GM12878 (cell line): ENCODE measurements at regions not wholly inside any gene's neighbourhood (a gene's known extent, or its start where the extent isn't known, plus 50 kb on each side); places are given as distances from the start of the nearest gene placed in this dataset.
"Not testable (repeated sequence)": the region's sequence is repeated elsewhere in the genome, so short reads cannot be mapped to it uniquely, and the experiment has no call there.

Source experiments
- ATAC-seq: fragments of 200-7000 bp; cut with Tn5 transposase; 3 replicates; pipeline ENCODE4 v1.9.1; 2020; ENCODE audit warnings: mild to moderate bottlenecking, moderate library complexity
- BruUV-seq: library from RNA; stranded (reverse); fragments of 400-500 nt; replicated peaks from 2 replicates; lab custom pipeline; 2021; lab: Mats Ljungman, UMichigan
- CTCF ChIA-PET: fragments of 300-600 bp; sonication (Branson Sonifier 250); formaldehyde crosslinking; extraction: SDS; loops from one replicate; lab custom pipeline; 2021; ENCODE audit warnings: inconsistent platforms; lab: Yijun Ruan, JAX
- POLR2A ChIA-PET: fragments of 350-600 bp; formaldehyde crosslinking; extraction: SDS; loops from one replicate; lab custom pipeline; 2021; ENCODE audit warnings: inconsistent platforms; lab: Charles Lee
- RAD21 ChIA-PET: fragments of 300-600 bp; sonication (Branson Sonifier 250); formaldehyde crosslinking; loops from one replicate; lab custom pipeline; 2023; ENCODE audit warnings: antibody characterized with exemption; ENCODE audit not compliant: unreplicated experiment; lab: Charles Lee
- SMC1A ChIA-PET: fragments of 300-600 bp; sonication (Branson Sonifier 250); formaldehyde crosslinking; loops from one replicate; lab custom pipeline; 2023; ENCODE audit not compliant: unreplicated experiment, uncharacterized antibody; lab: Charles Lee
- DNase-seq: peaks from one replicate; pipeline ENCODE4 v3.0.0-alpha.2; 2011; ENCODE audit warnings: low read depth, low spot score
- FAIRE-seq: peaks from 3 replicates; lab custom pipeline; 2011; peaks lifted over from hg19 to GRCh38; lab: Jason Lieb, UNC
- H2AFZ ChIP-seq: 2 replicates; pipeline ENCODE4 v1.6.0; 2011; ENCODE audit warnings: low read depth, low read length, control low read depth; ENCODE audit not compliant: control insufficient read depth
- H3K27ac ChIP-seq: 2 replicates; pipeline ENCODE4 v1.5.1; 2011; ENCODE audit warnings: control low read depth; ENCODE audit not compliant: control insufficient read depth, insufficient read depth
- H3K27me3 ChIP-seq, 2 experiments: replicated peaks in 1 of 2; 2 replicates each; pipeline versions ENCODE4 v1.6.0 to v1.6.1; 2011; ENCODE audit warnings: low read length in 1 of 2; ENCODE audit not compliant: control insufficient read depth in 2 of 2, insufficient read depth in 2 of 2
- H3K36me3 ChIP-seq, 2 experiments: 2 replicates each; pipeline ENCODE4 v1.5.1; 2011; ENCODE audit warnings: low read length in 1 of 2; ENCODE audit not compliant: control insufficient read depth in 2 of 2, insufficient read depth in 2 of 2
- H3K4me1 ChIP-seq: 2 replicates; pipeline ENCODE4 v1.6.1; 2011; ENCODE audit warnings: mild to moderate bottlenecking, low read length, moderate library complexity, mixed read lengths; ENCODE audit not compliant: control insufficient read depth, insufficient read depth
- H3K4me2 ChIP-seq: 2 replicates; pipeline ENCODE4 v1.6.0; 2011; ENCODE audit warnings: control low read depth; ENCODE audit not compliant: control insufficient read depth, insufficient read depth
- H3K4me3 ChIP-seq: fragments of 200-600 bp; sonication (generic); 2 replicates; pipeline ENCODE4 v1.5.1; 2016
- H3K79me2 ChIP-seq: 2 replicates; pipeline ENCODE4 v1.6.0; 2011; ENCODE audit warnings: low read length; ENCODE audit not compliant: control insufficient read depth, insufficient read depth
- H3K9ac ChIP-seq: 2 replicates; pipeline ENCODE4 v1.8.0; 2011; ENCODE audit warnings: low read length, control low read depth, mixed read lengths; ENCODE audit not compliant: control insufficient read depth, insufficient read depth
- H3K9me3 ChIP-seq: replicated peaks from 3 replicates; pipeline ENCODE4 v1.5.1; 2011; ENCODE audit warnings: mild to moderate bottlenecking, low read length; ENCODE audit not compliant: control insufficient read depth, insufficient read depth
- H4K20me1 ChIP-seq: 2 replicates; pipeline ENCODE4 v1.6.0; 2011; ENCODE audit not compliant: control insufficient read depth, insufficient read depth
- CBX5 ChIP-seq: sonication (generic); IDR thresholded peaks from 2 replicates; pipeline ENCODE4 v1.6.1; 2016; ENCODE audit warnings: low read depth, moderate library complexity, mild to moderate bottlenecking, inconsistent platforms
- NFXL1 ChIP-seq: fragments of 450-650 bp; IDR thresholded peaks from 2 replicates; pipeline ENCODE4 v1.6.1; 2017; ENCODE audit warnings: antibody characterized with exemption, mild to moderate bottlenecking, borderline replicate concordance
- TCF3 ChIP-seq: IDR thresholded peaks from 2 replicates; pipeline ENCODE4 v1.6.1; 2012; ENCODE audit warnings: low read depth, mild to moderate bottlenecking, low read length, borderline replicate concordance; ENCODE audit not compliant: insufficient read depth
- WGBS: methylation state at CpG from one replicate; pipeline ENCODE4 v1.1.6; 2016; ENCODE audit warnings: low lambda C conversion rate; ENCODE audit not compliant: insufficient replicate concordance, insufficient coverage; ENCODE audit errors: missing lambda C conversion rate; 5-methylcytosine and 5-hydroxymethylcytosine counted together
- in situ Hi-C: fragments of 300-500 bp; cut with MboI; formaldehyde crosslinking; loops from 9 replicates; pipeline ENCODE4 v1.14.3; 2018; ENCODE audit warnings: mixed read lengths
- intact Hi-C: fragments of 100-400 bp; cut with micrococcal nuclease; formaldehyde crosslinking; loops from one replicate; pipeline ENCODE4 v1.14.2; 2022; ENCODE audit not compliant: unreplicated experiment
- TF ChIP-seq, protein P1 (sequence below): fragments of 450-650 bp; formaldehyde crosslinking; IDR thresholded peaks from 2 replicates; pipeline ENCODE4 v1.4.0; 2022; ENCODE audit warnings: mild to moderate bottlenecking, moderate library complexity

DNA sequence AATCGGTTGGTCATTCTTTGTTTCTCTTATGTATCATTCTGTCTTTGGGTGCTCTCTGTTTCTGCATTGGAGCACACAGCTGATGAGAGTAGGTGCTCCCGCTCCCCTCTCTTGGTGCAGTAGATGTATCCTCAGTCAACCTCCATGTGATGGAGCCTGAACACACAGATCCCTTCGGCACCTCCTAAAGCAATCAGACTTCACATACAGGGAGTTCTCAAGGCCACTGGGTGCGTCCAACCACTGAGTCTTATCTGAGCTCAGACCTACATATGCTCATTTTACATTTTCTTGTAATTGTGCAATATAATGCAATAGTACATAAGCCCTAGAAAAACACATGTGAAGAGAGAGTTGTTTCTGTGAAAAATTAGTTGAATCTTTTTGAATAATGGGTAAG, 198.1 kb upstream of the ATP10A start:
- H2AFZ ChIP-seq: no peak overlapping the region
- no peak for DNase-seq
- no peak for TF ChIP-seq CBX5
- no peak for TF ChIP-seq TCF3
- TF ChIP-seq, protein P1, sequence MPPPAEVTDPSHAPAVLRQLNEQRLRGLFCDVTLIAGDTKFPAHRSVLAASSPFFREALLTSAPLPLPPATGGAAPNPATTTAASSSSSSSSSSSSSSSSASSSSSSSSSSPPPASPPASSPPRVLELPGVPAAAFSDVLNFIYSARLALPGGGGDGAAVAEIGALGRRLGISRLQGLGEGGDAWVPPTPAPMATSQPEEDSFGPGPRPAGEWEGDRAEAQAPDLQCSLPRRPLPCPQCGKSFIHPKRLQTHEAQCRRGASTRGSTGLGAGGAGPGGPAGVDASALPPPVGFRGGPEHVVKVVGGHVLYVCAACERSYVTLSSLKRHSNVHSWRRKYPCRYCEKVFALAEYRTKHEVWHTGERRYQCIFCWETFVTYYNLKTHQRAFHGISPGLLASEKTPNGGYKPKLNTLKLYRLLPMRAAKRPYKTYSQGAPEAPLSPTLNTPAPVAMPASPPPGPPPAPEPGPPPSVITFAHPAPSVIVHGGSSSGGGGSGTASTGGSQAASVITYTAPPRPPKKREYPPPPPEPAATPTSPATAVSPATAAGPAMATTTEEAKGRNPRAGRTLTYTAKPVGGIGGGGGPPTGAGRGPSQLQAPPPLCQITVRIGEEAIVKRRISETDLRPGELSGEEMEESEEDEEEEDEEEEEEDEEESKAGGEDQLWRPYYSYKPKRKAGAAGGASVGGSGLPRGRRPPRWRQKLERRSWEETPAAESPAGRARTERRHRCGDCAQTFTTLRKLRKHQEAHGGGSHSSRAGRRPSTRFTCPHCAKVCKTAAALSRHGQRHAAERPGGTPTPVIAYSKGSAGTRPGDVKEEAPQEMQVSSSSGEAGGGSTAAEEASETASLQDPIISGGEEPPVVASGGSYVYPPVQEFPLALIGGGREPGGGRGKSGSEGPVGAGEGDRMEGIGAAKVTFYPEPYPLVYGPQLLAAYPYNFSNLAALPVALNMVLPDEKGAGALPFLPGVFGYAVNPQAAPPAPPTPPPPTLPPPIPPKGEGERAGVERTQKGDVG: no peak
- no peak for TF ChIP-seq NFXL1
- H3K4me2 ChIP-seq: no peak overlapping the region
- no peaks in the 10 kb centered on the region for H4K20me1 ChIP-seq
- no peaks in the 10 kb centered on the region for H3K36me3 ChIP-seq
- no peaks in the 10 kb centered on the region; the same call in 2 of the 3 replicates for H3K9me3 ChIP-seq
- ChIA-PET RAD21 (no interaction called here), CTCF (no interaction called here), SMC1A (no interaction called here), POLR2A (no interaction called here)
- no peak overlapping the region for H3K9ac ChIP-seq
- FAIRE-seq: no peak
- no peak overlapping the region for H3K4me3 ChIP-seq
- H3K27me3 ChIP-seq: no peaks in the 10 kb centered on the region
- BruUV-seq: no TSS peak
- H3K4me1 ChIP-seq: no peaks in the 10 kb centered on the region
- no peak overlapping the region for H3K27ac ChIP-seq
- no peak for ATAC-seq
- no peaks in the 10 kb centered on the region for H3K79me2 ChIP-seq
- WGBS: 7% methylated on average over 4 of the region's 4 CpGs
- in situ Hi-C loops (no loop called here), intact Hi-C loops (no loop called here)

DNA sequence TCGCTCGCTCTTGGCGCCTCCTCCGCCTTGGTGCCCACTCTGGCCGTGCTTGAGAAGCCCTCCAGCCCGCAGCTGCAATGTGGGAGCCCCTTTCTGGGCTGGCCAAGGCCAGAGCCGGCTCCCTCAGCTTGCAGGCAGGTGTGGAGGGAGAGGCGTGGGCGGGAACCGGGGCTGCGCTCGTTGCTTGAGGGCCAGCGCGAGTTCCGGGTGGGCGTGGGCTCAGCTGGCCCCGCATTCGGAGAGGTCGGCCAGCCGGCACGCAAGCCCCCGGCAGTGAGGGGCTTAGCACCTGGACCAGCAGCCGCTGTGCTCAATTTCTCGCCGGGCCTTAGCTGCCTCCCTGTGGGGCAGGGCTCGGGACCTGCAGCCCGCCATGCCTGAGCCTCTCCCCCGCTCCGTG, 193.6 kb upstream of the ATP10A start:
- 64% methylated on average over 23 of the region's 29 CpGs for WGBS
- BruUV-seq, POLR2A ChIA-PET: not testable (repeated sequence)

More for the DNA sequence above, 193.6 kb upstream of the ATP10A start:
- H3K79me2 ChIP-seq, intact Hi-C loops, H3K4me1 ChIP-seq, H3K4me3 ChIP-seq, SMC1A ChIA-PET, H3K36me3 ChIP-seq, RAD21 ChIA-PET, H4K20me1 ChIP-seq, H2AFZ ChIP-seq, H3K27ac ChIP-seq, in situ Hi-C loops, CTCF ChIA-PET, ATAC-seq, H3K9ac ChIP-seq, FAIRE-seq, H3K27me3 ChIP-seq, DNase-seq, H3K9me3 ChIP-seq, H3K4me2 ChIP-seq: not testable (repeated sequence)
